VCaP (cell line): ENCODE measurements at regions not wholly inside any gene's neighbourhood (a gene's known extent, or its start where the extent isn't known, plus 50 kb on each side); places are given as distances from the start of the nearest gene placed in this dataset.
"Not testable (repeated sequence)": the region's sequence is repeated elsewhere in the genome, so short reads cannot be mapped to it uniquely, and the experiment has no call there.

Source experiments
- H3K27ac ChIP-seq: fragments of 450-650 bp; 2 replicates; pipeline ENCODE4 v1.5.1; 2017
- TF ChIP-seq, protein P1 (sequence below): fragments of 450-650 bp; conservative IDR thresholded peaks from 2 replicates; pipeline ENCODE4 v1.5.1; 2017; ENCODE audit warnings: mild to moderate bottlenecking, moderate library complexity

DNA sequence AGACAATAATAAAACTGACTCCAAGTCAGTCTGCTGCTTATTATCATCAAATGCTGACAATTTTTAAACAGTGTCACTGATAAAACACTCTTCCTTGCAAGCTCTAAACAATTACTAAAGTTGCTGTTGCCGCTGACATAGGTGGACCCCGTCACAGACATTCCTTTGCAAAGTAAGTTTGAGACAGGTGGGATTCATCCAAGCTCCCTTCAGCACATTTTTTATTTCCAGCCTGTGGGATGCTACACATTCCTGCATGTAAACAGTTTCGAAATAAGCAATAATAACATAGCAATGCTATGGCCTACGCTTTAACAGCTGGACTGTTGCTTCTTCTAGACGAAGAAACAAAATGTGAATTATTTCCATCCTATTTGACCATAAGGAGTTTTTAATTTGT is 85.4 kb upstream of the HIF1A start:
- TF ChIP-seq, protein P1, sequence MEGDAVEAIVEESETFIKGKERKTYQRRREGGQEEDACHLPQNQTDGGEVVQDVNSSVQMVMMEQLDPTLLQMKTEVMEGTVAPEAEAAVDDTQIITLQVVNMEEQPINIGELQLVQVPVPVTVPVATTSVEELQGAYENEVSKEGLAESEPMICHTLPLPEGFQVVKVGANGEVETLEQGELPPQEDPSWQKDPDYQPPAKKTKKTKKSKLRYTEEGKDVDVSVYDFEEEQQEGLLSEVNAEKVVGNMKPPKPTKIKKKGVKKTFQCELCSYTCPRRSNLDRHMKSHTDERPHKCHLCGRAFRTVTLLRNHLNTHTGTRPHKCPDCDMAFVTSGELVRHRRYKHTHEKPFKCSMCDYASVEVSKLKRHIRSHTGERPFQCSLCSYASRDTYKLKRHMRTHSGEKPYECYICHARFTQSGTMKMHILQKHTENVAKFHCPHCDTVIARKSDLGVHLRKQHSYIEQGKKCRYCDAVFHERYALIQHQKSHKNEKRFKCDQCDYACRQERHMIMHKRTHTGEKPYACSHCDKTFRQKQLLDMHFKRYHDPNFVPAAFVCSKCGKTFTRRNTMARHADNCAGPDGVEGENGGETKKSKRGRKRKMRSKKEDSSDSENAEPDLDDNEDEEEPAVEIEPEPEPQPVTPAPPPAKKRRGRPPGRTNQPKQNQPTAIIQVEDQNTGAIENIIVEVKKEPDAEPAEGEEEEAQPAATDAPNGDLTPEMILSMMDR: no peak
- peak overlapping the region; percentile 11; the same call in 1 of the 2 replicates for H3K27ac ChIP-seq

DNA sequence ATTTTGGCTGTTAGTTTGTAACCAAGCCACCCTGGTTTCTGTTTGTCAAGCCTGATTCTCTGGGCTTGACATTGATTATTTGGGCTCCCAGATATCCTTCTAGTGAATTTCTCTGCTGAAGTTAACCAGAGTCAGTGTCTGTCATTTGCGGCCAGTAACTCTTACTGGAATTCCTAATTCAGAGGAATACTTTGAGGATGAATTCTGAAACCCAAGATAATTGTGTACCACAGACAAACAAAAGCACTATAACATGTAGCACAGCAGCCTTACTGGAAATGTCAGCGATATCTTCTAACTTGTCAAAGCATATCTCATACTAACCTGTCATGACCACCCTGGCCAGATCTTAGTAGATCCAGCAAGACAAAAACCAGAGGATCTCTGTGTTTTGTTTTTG is 84.4 kb upstream of the HIF1A start:
- no peak overlapping the region for H3K27ac ChIP-seq
- TF ChIP-seq, protein P1: no peak

DNA sequence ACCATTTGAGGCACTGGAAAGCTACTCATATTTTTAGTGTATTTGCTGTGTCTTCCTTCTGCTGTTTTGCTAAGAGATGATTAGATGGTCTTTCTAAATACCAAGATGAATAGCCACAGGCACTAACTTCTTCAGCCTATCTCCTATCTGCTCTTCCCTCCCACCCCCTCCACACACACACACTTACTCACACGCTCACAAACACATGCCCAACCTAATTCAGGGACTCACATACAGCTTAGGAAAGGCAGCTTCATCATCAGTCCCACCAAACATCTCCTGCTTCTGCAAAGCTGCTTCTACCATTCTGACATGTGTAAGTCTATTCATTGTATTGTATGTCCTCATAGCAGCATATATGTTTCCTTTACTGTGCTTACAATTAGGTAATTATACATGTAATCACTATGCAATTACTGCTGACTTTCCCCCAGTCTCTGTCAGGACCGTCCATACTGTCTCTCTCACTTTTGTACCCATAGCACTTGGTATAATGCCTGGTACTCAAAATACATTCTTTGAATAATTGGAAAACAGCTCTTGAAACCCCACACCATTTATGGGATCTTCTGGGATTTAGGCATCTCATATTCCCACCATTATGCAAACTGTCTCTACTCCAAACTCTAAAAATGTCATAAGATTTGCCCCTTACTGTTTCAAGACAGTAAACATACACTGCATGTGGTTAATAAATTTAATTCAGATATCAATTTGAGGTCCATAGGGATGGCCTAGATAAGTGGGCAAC is 83.3 kb upstream of the HIF1A start:
- TF ChIP-seq, protein P1: no peak
- no peak overlapping the region for H3K27ac ChIP-seq

DNA sequence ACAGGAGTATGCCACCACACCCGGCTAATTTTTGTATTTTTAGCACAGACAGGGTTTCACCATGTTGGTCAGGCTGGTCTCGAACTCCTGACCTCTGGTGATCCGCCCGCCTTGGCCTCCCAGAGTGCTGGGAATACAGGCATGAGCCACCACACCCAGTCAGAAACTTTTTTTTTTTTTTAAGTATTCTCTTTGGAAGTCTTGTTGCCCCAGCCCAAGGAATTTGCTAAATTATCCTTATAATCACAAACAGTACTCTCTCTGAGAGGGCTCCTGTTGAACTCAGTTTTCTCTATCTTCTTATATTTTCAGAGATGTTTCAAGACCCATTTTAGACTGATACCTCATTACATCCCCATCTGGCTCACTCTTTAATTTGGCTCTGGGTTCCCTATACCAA is 82.3 kb upstream of the HIF1A start:
- not testable (repeated sequence) for H3K27ac ChIP-seq

DNA sequence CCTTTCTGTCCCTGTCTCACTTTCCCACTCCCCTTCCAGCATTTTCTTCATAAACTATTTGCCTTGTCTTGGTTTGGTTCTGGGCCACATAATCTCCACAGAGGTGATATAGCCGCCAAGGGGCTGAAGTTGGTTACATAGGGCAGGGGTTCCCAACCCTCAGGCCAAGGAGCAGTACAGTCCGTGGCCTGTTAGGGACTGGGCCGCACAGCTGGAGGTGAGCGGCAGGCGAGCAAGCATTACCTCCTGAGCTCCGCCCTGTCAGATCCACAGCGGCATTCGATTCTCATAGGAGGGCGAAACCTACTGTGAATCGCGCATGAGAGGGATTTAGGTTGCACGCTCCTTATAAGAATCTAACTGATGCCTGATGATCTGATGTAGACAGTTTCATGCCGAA is 80.6 kb upstream of the HIF1A start:
- TF ChIP-seq, protein P1: no peak
- H3K27ac ChIP-seq: no peak overlapping the region

GRCh38 chr14:61615743-61616523 is 79.4 kb upstream of the HIF1A start:
- peak overlapping the region; percentile 43 for H3K27ac ChIP-seq

DNA sequence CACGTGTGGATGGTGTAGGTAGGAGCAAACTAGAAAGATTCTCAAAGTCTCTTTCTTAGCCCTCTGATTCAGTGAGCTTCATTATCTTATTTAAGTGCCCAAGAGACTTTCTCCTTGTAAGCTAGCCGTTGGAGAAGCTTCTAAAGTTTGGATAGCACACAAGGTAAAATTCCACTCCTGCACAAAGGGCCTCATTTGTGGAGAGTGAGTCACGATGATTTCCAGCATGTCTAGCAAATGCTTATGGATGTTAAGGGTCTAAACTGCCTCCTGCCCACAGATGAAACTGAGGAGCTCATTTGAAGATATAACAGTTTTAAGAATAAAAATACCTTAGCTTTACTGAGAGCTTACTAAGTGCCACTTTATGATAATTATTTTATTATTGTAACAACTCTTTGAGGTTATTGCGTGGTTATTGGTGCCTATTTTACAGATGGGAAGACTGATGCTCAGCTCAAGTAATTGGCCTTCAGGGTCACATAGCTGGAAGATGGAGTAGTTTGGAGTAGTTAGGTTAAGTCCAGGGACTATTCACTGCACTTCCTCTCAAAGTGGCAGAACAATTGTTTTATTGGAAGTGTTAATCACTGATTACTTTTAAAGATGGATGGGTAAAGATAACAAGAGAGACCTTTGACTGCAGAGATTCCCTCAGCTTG is 78.7 kb upstream of the HIF1A start:
- H3K27ac ChIP-seq: peak overlapping the region; percentile 43
- TF ChIP-seq, protein P1: no peak

More at GRCh38 chr14:61615743-61616523, 79.4 kb upstream of the HIF1A start:
- TF ChIP-seq, protein P1: no peak
